ENCODE measurements at regions not wholly inside any gene's neighbourhood (a gene's known extent, or its start where the extent isn't known, plus 50 kb on each side); places are given as distances from the start of the nearest gene placed in this dataset.
"Not testable (repeated sequence)": the region's sequence is repeated elsewhere in the genome, so short reads cannot be mapped to it uniquely, and the experiment has no call there.

DNA sequence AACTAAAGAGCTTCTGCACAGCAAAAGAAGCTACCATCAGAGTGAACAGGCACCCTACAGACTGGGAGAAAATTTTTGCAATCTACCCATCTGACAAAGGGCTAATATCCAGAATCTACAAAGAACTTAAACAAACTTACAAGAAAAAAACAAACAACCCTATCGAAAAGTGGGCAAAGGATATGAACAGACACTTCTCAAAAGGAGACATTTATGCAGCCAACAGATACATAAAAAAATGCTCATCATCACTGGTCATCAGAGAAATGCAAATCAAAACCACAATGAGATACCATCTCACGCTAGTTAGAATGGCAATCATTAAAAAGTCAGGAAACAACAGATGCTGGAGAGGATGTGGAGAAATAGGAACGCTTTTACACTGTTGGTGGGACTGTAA is 72.1 kb downstream of the ELAPOR2 start:
- TF ChIP-seq, protein P1, sequence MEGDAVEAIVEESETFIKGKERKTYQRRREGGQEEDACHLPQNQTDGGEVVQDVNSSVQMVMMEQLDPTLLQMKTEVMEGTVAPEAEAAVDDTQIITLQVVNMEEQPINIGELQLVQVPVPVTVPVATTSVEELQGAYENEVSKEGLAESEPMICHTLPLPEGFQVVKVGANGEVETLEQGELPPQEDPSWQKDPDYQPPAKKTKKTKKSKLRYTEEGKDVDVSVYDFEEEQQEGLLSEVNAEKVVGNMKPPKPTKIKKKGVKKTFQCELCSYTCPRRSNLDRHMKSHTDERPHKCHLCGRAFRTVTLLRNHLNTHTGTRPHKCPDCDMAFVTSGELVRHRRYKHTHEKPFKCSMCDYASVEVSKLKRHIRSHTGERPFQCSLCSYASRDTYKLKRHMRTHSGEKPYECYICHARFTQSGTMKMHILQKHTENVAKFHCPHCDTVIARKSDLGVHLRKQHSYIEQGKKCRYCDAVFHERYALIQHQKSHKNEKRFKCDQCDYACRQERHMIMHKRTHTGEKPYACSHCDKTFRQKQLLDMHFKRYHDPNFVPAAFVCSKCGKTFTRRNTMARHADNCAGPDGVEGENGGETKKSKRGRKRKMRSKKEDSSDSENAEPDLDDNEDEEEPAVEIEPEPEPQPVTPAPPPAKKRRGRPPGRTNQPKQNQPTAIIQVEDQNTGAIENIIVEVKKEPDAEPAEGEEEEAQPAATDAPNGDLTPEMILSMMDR (IDR thresholded peaks at IDR 0.05; ENCODE audit: low read depth, low read length), result not testable (repeated sequence)
- TF ChIP-seq EZH2phosphoT487 (IDR thresholded peaks at IDR 0.05; ENCODE audit: low read depth), result not testable (repeated sequence)
